PC-9 (cell line): ENCODE measurements at regions not wholly inside any gene's neighbourhood (a gene's known extent, or its start where the extent isn't known, plus 50 kb on each side); places are given as distances from the start of the nearest gene placed in this dataset.

Experiments used
- BruUV-seq: library from RNA; stranded (reverse); fragments of 400-500 nt; replicated peaks from 2 replicates; lab custom pipeline; 2021; lab: Mats Ljungman, UMichigan
- CTCF ChIA-PET: fragments of 300-600 bp; sonication (Branson Sonifier 250); formaldehyde crosslinking; loops from one replicate; lab custom pipeline; 2022; ENCODE audit warnings: antibody characterized with exemption; lab: Charles Lee
- POLR2A ChIA-PET: fragments of 300-600 bp; sonication (Branson Sonifier 250); formaldehyde crosslinking; loops from one replicate; lab custom pipeline; 2022; ENCODE audit warnings: antibody characterized with exemption; ENCODE audit not compliant: unreplicated experiment; lab: Charles Lee
- DNase-seq, 2 experiments: peaks; one replicate each; pipeline versions ENCODE4 v3.0.0 to v3.0.0-alpha.2; 2015 to 2022; ENCODE audit warnings: mixed read lengths in 1 of 2
- H2AFZ ChIP-seq: fragments of 200-600 bp; sonication (generic); 2 replicates; pipeline ENCODE4 v1.8.1; 2017; ENCODE audit warnings: antibody characterized with exemption
- H3F3A ChIP-seq: fragments of 200-600 bp; sonication (generic); 2 replicates; pipeline ENCODE4 v1.8.1; 2017; ENCODE audit warnings: antibody characterized with exemption, mild to moderate bottlenecking, low read depth; ENCODE audit not compliant: insufficient read depth
- H3K27ac ChIP-seq: fragments of 200-600 bp; sonication (generic); 2 replicates; pipeline ENCODE4 v1.6.1; 2016; ENCODE audit warnings: mixed run types
- H3K27me3 ChIP-seq: fragments of 200-600 bp; sonication (generic); 2 replicates; pipeline ENCODE4 v1.6.1; 2016; ENCODE audit warnings: low read depth, mixed run types; ENCODE audit not compliant: insufficient read depth
- H3K36me3 ChIP-seq: fragments of 200-600 bp; sonication (generic); 2 replicates; pipeline ENCODE4 v1.6.1; 2016; ENCODE audit warnings: low read depth, mixed run types
- H3K4me1 ChIP-seq: fragments of 200-600 bp; sonication (generic); replicated peaks from 2 replicates; pipeline ENCODE4 v1.6.1; 2016; ENCODE audit warnings: mixed run types; ENCODE audit not compliant: insufficient read depth
- H3K4me2 ChIP-seq: fragments of 200-600 bp; sonication (generic); 2 replicates; pipeline ENCODE4 v1.6.1; 2017; ENCODE audit warnings: mixed run types
- H3K4me3 ChIP-seq: fragments of 200-600 bp; sonication (generic); 2 replicates; pipeline ENCODE4 v1.6.1; 2016; ENCODE audit warnings: mixed run types
- H3K79me2 ChIP-seq: fragments of 200-600 bp; sonication (generic); 2 replicates; pipeline ENCODE4 v1.6.1; 2017; ENCODE audit warnings: low read depth, mixed run types
- H3K9me2 ChIP-seq: fragments of 200-600 bp; sonication (generic); 2 replicates; pipeline ENCODE4 v1.8.1; 2017; ENCODE audit warnings: mild to moderate bottlenecking; ENCODE audit not compliant: insufficient read depth
- H3K9me3 ChIP-seq: fragments of 200-600 bp; sonication (generic); 2 replicates; pipeline ENCODE4 v1.8.1; 2016; ENCODE audit warnings: low read depth; ENCODE audit not compliant: insufficient read depth
- H4K20me1 ChIP-seq: fragments of 200-600 bp; sonication (generic); 2 replicates; pipeline ENCODE4 v1.8.1; 2017; ENCODE audit not compliant: insufficient read depth
- CTCF ChIP-seq: fragments of 200-600 bp; sonication (generic); conservative IDR thresholded peaks from 2 replicates; pipeline ENCODE4 v1.6.1; 2017; ENCODE audit warnings: mixed run types, antibody characterized with exemption, mild to moderate bottlenecking, moderate library complexity
- EZH2 ChIP-seq: fragments of 200-600 bp; sonication (generic); IDR thresholded peaks from 2 replicates; pipeline ENCODE4 v1.8.0; 2017; ENCODE audit warnings: antibody characterized with exemption, low read depth
- intact Hi-C: fragments of 100-400 bp; cut with micrococcal nuclease; formaldehyde crosslinking; loops from one replicate; pipeline ENCODE4 v1.10.0; 2022; ENCODE audit not compliant: unreplicated experiment

GRCh38 chr2:8421658-8422449 is 260.0 kb upstream of the ID2 start:
- no peaks in the 10 kb centered on the region for H3K9me3 ChIP-seq
- BruUV-seq = no TSS peak
- no peak overlapping the region for H3K27ac ChIP-seq
- no peak overlapping the region for H2AFZ ChIP-seq
- DNase-seq = no peak
- no peaks in the 10 kb centered on the region for H3K9me2 ChIP-seq
- TF ChIP-seq CTCF = no peak
- no peak for TF ChIP-seq EZH2
- intact Hi-C loops = no loop called here
- H3K27me3 ChIP-seq = peaks cover 93% of the 10 kb centered on the region
- no peaks in the 10 kb centered on the region for H4K20me1 ChIP-seq
- ChIA-PET CTCF (no interaction called here), POLR2A (no interaction called here)
- H3K36me3 ChIP-seq = no peaks in the 10 kb centered on the region
- no peaks in the 10 kb centered on the region for H3F3A ChIP-seq
- no peak overlapping the region for H3K4me3 ChIP-seq
- no peaks in the 10 kb centered on the region for H3K4me1 ChIP-seq
- no peaks in the 10 kb centered on the region for H3K79me2 ChIP-seq
- H3K4me2 ChIP-seq = no peak overlapping the region

- ChIA-PET CTCF (no interaction called here), POLR2A (no interaction called here)
- no TSS peak for BruUV-seq
- H4K20me1 ChIP-seq = no peaks in the 10 kb centered on the region
- no peaks in the 10 kb centered on the region for H3K36me3 ChIP-seq
- no peaks in the 10 kb centered on the region for H3K4me1 ChIP-seq
- peaks cover 92% of the 10 kb centered on the region for H3K27me3 ChIP-seq
- no peaks in the 10 kb centered on the region for H3K79me2 ChIP-seq
- H3K9me3 ChIP-seq = no peaks in the 10 kb centered on the region
- no peak for DNase-seq
- intact Hi-C loops = no loop called here
- H3F3A ChIP-seq = no peaks in the 10 kb centered on the region
- H3K4me3 ChIP-seq = no peak overlapping the region
- H3K9me2 ChIP-seq = no peaks in the 10 kb centered on the region
- no peak for TF ChIP-seq EZH2
- TF ChIP-seq CTCF = no peak
- H2AFZ ChIP-seq = no peak overlapping the region
- no peak overlapping the region for H3K4me2 ChIP-seq
- no peak overlapping the region for H3K27ac ChIP-seq
Measured at GRCh38 chr2:8422450-8422800, 259.4 kb upstream of the ID2 start.

GRCh38 chr2:8424997-8425900 is 256.6 kb upstream of the ID2 start:
- Histone ChIP-seq H3K36me3 (no peaks in the 10 kb centered on the region), H3K4me2 (no peak overlapping the region), H2AFZ (no peak overlapping the region), H4K20me1 (no peaks in the 10 kb centered on the region), H3K4me3 (no peak overlapping the region), H3K79me2 (no peaks in the 10 kb centered on the region), H3K9me3 (no peaks in the 10 kb centered on the region; the same call in 1 of the 2 replicates), H3K4me1 (no peaks in the 10 kb centered on the region), H3K27me3 (peaks cover 88% of the 10 kb centered on the region), H3K27ac (no peak overlapping the region), H3F3A (no peaks in the 10 kb centered on the region), H3K9me2 (no peaks in the 10 kb centered on the region)
- CTCF ChIA-PET = no interaction called here
- POLR2A ChIA-PET = no interaction called here
- no TSS peak for BruUV-seq
- DNase-seq = no peak
- TF ChIP-seq CTCF = no peak
- no peak for TF ChIP-seq EZH2
- intact Hi-C loops = no loop called here
